Parathyroid adenoma (tissue), 2 donors: ENCODE measurements at regions not wholly inside any gene's neighbourhood (a gene's known extent, or its start where the extent isn't known, plus 50 kb on each side); places are given as distances from the start of the nearest gene placed in this dataset.

Experiments used
- H2AFZ ChIP-seq: fragments of 300-600 bp; sonication (generic); one replicate; pipeline ENCODE4 v1.7.0; 2017; ENCODE audit warnings: antibody characterized with exemption, mild to moderate bottlenecking
- H3K27ac ChIP-seq: fragments of 300-600 bp; sonication (generic); one replicate; pipeline ENCODE4 v1.7.0; 2017
- H3K27me3 ChIP-seq: fragments of 300-600 bp; sonication (generic); one replicate; pipeline ENCODE4 v1.7.0; 2017; ENCODE audit warnings: low read length; ENCODE audit not compliant: control insufficient read depth, insufficient read depth
- H3K36me3 ChIP-seq: fragments of 300-600 bp; sonication (generic); one replicate; pipeline ENCODE4 v1.7.0; 2017; ENCODE audit warnings: low read length; ENCODE audit not compliant: control insufficient read depth, insufficient read depth
- H3K4me1 ChIP-seq: fragments of 300-600 bp; sonication (generic); one replicate; pipeline ENCODE4 v1.7.0; 2017; ENCODE audit warnings: control low read depth
- H3K4me2 ChIP-seq: fragments of 300-600 bp; sonication (generic); one replicate; pipeline ENCODE4 v1.7.0; 2017; ENCODE audit warnings: low read length
- H3K4me3 ChIP-seq: fragments of 300-600 bp; sonication (generic); one replicate; pipeline ENCODE4 v1.7.0; 2017; ENCODE audit warnings: low read depth, low read length
- H3K79me2 ChIP-seq: fragments of 300-600 bp; sonication (generic); one replicate; pipeline ENCODE4 v1.7.0; 2017; ENCODE audit warnings: control low read depth
- H3K9ac ChIP-seq: fragments of 300-600 bp; sonication (generic); one replicate; pipeline ENCODE4 v1.7.0; 2017; ENCODE audit warnings: mild to moderate bottlenecking
- H3K9me3 ChIP-seq: fragments of 300-600 bp; sonication (generic); one replicate; pipeline ENCODE4 v1.7.0; 2017; ENCODE audit warnings: low read length; ENCODE audit not compliant: control insufficient read depth
- TF ChIP-seq, protein P1 (sequence below): fragments of 300-600 bp; sonication (generic); IDR thresholded peaks from one replicate; pipeline ENCODE4 v1.7.0; 2017; ENCODE audit warnings: antibody characterized with exemption, mild to moderate bottlenecking
- donor health status: primary hyperparathyroidism.

DNA sequence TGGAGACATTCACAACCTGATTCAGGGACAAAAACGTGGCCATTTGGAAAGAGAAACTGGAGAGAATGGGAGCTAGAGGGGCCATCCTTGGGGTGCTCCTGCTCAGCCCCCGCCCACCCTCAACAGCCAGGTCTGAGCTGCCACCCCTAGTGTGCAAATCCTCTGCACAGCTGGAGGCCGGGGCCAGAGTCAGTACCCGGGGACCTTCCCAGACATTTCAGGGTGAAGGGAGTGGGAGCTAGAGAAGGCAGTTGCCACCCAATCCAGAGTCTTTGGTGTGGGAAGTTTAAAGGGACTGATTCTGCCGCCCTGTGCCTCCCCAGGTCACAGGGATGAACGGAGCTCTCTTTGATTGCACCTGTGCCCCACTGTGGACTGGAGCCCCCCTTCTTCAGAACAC is 397.4 kb downstream of the MATN1 start:
- H3K27ac ChIP-seq, result no peak overlapping the region
- H3K4me1 ChIP-seq, result no peaks in the 10 kb centered on the region
- no peaks in the 10 kb centered on the region for H3K79me2 ChIP-seq
- no peaks in the 10 kb centered on the region for H3K27me3 ChIP-seq
- no peak overlapping the region for H2AFZ ChIP-seq
- H3K4me3 ChIP-seq, result no peak overlapping the region
- no peaks in the 10 kb centered on the region for H3K9me3 ChIP-seq
- no peak overlapping the region for H3K9ac ChIP-seq
- no peaks in the 10 kb centered on the region for H3K36me3 ChIP-seq
- no peak overlapping the region for H3K4me2 ChIP-seq
- TF ChIP-seq, protein P1, sequence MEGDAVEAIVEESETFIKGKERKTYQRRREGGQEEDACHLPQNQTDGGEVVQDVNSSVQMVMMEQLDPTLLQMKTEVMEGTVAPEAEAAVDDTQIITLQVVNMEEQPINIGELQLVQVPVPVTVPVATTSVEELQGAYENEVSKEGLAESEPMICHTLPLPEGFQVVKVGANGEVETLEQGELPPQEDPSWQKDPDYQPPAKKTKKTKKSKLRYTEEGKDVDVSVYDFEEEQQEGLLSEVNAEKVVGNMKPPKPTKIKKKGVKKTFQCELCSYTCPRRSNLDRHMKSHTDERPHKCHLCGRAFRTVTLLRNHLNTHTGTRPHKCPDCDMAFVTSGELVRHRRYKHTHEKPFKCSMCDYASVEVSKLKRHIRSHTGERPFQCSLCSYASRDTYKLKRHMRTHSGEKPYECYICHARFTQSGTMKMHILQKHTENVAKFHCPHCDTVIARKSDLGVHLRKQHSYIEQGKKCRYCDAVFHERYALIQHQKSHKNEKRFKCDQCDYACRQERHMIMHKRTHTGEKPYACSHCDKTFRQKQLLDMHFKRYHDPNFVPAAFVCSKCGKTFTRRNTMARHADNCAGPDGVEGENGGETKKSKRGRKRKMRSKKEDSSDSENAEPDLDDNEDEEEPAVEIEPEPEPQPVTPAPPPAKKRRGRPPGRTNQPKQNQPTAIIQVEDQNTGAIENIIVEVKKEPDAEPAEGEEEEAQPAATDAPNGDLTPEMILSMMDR, result no peak

DNA sequence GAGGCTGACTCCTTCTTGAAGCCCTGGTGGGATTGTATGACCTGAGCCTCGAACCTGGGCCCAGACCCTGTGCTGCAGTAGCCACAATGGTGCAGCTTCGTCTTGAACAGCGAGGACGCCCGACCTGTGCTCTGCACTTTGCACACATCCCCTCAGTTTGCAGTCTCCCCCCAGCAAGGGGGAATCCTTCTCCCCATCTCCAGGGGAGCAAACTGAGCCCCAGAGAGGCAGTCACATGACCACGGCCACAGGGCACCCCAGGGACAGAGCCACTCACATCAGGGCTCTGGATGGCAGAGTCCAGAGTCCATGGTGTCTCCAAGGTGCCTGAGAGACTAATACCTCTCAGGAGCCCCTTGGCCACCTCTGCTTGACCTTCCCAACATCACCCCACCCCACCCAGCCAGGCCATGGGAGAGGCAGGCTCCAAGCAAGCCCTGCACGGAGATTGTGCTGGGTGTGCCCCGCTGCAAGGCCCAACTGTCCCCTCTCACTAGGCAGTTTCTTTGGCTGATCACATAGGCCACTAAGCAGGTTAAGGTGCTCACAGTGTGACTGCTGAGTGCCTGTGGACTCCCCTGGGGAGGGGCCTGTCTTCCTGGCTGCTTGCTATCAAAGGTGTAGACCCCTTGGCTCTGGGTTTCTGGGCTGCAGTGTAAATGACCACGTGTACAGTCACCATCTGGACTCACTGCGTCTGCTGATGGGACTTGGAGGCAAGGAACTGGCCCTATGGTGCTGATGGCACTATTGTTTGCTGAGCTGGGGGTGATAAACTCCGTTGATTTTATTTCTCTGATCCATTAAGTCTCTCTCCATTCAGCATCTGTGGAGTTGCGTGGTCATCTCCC is 398.1 kb downstream of the MATN1 start:
- Histone ChIP-seq H3K79me2 (no peaks in the 10 kb centered on the region), H3K4me1 (no peaks in the 10 kb centered on the region), H3K27ac (no peak overlapping the region), H2AFZ (no peak overlapping the region), H3K9ac (no peak overlapping the region), H3K27me3 (no peaks in the 10 kb centered on the region), H3K4me3 (no peak overlapping the region), H3K36me3 (no peaks in the 10 kb centered on the region), H3K4me2 (no peak overlapping the region), H3K9me3 (no peaks in the 10 kb centered on the region)
- TF ChIP-seq, protein P1, result no peak

DNA sequence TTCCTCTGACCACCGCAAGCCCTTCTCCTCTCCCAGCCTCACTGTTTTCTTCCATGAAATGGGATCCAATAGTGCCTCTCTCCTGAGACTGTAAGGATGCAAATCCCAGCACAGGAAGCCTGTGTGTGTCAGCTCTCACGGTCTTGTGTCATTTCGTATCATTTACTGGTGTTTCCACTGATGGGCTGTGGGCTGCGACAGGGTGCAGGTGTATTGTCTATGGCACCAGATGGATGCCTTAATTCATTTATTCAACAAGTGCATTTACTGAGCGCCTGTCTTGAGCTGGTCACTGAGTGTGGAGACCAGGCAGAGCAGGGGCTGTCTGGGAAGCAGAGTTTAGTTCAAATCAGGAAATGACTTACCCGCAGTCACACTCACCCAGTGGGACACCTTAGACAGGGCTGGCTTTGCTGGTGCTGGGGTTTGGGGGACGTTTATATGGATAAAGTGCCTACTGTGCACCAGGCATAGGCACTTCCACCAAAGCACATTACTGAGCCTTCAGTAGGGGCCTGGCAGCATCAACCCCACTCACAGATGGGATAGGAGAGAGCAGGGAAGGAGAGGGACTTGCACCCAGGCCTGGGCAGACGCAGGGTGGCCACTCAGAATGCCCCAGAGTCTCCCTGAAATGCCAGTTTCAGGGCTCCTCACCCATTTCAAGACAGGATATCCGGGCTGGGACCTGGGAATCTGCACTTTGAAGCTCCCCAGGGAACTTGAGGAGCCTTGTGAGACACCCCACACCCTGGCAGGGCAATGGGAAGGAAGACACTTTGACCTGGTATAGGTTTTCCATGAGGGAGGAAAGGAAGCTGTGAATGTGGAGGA is 398.9 kb downstream of the MATN1 start:
- Histone ChIP-seq H3K79me2 (no peaks in the 10 kb centered on the region), H3K9ac (no peak overlapping the region), H3K36me3 (no peaks in the 10 kb centered on the region), H3K27ac (no peak overlapping the region), H3K27me3 (no peaks in the 10 kb centered on the region), H3K4me1 (no peaks in the 10 kb centered on the region), H3K9me3 (no peaks in the 10 kb centered on the region), H3K4me2 (no peak overlapping the region), H3K4me3 (no peak overlapping the region), H2AFZ (no peak overlapping the region)
- TF ChIP-seq, protein P1, result no peak

DNA sequence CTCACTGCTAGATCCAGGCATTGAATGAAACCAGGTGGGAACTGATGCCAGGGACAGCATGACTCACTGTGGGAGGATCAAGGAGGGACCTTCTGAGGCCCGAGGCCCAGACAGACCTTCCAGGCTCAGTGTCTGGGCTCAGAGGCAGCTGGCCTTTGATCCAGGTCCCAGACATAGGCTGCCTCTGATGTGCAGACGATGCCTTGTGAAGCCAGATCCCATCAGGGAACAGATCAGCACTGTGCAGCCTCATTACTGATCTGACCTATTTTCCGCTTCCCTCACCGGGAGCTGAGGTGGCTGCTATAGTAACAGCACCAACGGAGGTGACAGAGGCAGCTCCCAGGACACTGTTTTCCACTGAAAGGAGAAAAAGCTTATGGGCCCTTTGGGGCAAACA is 399.5 kb downstream of the MATN1 start:
- TF ChIP-seq, protein P1, result no peak
- Histone ChIP-seq H3K9ac (no peak overlapping the region), H3K4me2 (no peak overlapping the region)

More for the DNA sequence above, 399.5 kb downstream of the MATN1 start:
- Histone ChIP-seq H3K4me3 (no peak overlapping the region), H2AFZ (no peak overlapping the region), H3K36me3 (no peaks in the 10 kb centered on the region), H3K4me1 (no peaks in the 10 kb centered on the region), H3K79me2 (no peaks in the 10 kb centered on the region), H3K9me3 (no peaks in the 10 kb centered on the region), H3K27me3 (no peaks in the 10 kb centered on the region), H3K27ac (no peak overlapping the region)
